ENCODE measurements at regions not wholly inside any gene's neighbourhood (a gene's known extent, or its start where the extent isn't known, plus 50 kb on each side); places are given as distances from the start of the nearest gene placed in this dataset.

DNA sequence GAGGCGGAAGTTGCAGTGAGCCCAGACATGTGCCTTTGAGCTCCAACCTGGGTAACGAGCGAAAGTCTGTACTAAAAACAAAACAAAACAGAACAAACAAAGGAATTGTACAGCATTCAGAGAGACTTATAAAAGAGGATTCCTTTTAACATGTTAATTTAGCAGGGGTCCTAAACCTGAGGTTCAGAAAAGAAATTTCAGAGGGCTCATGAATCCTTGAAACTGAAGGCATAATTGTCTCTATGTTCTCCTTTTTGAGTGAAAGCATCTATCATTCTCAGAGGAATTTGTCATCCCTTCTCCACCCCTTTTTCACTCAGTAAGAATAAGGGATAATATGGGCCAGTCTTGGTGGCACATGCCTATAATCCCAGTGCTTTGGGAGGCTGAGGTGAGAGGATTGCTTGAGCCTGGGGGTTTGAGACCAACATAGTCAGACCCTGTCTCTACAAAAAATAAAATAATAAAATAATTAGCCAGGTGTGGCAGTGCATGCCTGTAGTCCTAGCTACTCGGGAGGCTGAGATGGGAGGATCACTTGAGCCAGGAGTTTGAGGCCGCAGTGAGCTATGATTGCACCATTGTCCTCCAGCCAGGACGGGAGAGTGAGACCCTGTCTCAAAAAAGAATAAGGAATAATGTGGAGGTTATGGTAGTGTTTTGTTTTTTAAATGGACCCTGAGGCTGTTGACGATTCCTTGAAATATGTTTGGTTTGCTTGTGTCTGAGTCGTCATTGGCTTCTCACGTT lies 309.1 kb upstream of the C2CD4B start:
- no peak for TF ChIP-seq EZH2 (IDR thresholded peaks at IDR 0.05; ENCODE audit: borderline replicate concordance, insufficient read depth, low read depth, low read length, poor library complexity, severe bottlenecking)
- TF ChIP-seq, protein P1, sequence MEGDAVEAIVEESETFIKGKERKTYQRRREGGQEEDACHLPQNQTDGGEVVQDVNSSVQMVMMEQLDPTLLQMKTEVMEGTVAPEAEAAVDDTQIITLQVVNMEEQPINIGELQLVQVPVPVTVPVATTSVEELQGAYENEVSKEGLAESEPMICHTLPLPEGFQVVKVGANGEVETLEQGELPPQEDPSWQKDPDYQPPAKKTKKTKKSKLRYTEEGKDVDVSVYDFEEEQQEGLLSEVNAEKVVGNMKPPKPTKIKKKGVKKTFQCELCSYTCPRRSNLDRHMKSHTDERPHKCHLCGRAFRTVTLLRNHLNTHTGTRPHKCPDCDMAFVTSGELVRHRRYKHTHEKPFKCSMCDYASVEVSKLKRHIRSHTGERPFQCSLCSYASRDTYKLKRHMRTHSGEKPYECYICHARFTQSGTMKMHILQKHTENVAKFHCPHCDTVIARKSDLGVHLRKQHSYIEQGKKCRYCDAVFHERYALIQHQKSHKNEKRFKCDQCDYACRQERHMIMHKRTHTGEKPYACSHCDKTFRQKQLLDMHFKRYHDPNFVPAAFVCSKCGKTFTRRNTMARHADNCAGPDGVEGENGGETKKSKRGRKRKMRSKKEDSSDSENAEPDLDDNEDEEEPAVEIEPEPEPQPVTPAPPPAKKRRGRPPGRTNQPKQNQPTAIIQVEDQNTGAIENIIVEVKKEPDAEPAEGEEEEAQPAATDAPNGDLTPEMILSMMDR (IDR thresholded peaks at IDR 0.05) = no peak

Data from B cell (primary cell).